Stimulated activated CD8-positive, alpha-beta memory T cell treated with anti-CD3 and anti-CD28 coated beads, Interleukin-4, amount 100 ng/mL, for 48 hours (primary cell): ENCODE measurements at regions not wholly inside any gene's neighbourhood (a gene's known extent, or its start where the extent isn't known, plus 50 kb on each side); places are given as distances from the start of the nearest gene placed in this dataset.

Source experiments
- DNase-seq: peaks from one replicate; pipeline ENCODE4 v3.0.0-alpha.2; 2020

- no peak for DNase-seq
Measured at GRCh38 chr1:96338622-96339021, 383.0 kb upstream of the PTBP2 start.

- no peak for DNase-seq
Measured at GRCh38 chr1:96340686-96341085, 380.9 kb upstream of the PTBP2 start.

- no peak for DNase-seq
Measured at GRCh38 chr1:96346719-96347118, 374.9 kb upstream of the PTBP2 start.

- DNase-seq: no peak
Measured at GRCh38 chr1:96349896-96350295, 371.7 kb upstream of the PTBP2 start.

- no peak for DNase-seq
Measured at GRCh38 chr1:96352733-96353132, 368.9 kb upstream of the PTBP2 start.

GRCh38 chr1:96355521-96355920 lies 366.1 kb upstream of the PTBP2 start:
- DNase-seq: no peak

GRCh38 chr1:96355961-96356360 lies 365.6 kb upstream of the PTBP2 start:
- no peak for DNase-seq

- no peak for DNase-seq
Measured at GRCh38 chr1:96357141-96357765, 364.3 kb upstream of the PTBP2 start.

GRCh38 chr1:96358057-96358456 lies 363.5 kb upstream of the PTBP2 start:
- no peak for DNase-seq

GRCh38 chr1:96360036-96360795 lies 361.4 kb upstream of the PTBP2 start:
- DNase-seq: no peak

- no peak for DNase-seq
Measured at GRCh38 chr1:96361271-96361856, 360.2 kb upstream of the PTBP2 start.

GRCh38 chr1:96361961-96362360 lies 359.6 kb upstream of the PTBP2 start:
- no peak for DNase-seq

- no peak for DNase-seq
Measured at GRCh38 chr1:96362623-96363022, 359.0 kb upstream of the PTBP2 start.

GRCh38 chr1:96363826-96364225 lies 357.8 kb upstream of the PTBP2 start:
- no peak for DNase-seq

GRCh38 chr1:96364576-96364975 lies 357.0 kb upstream of the PTBP2 start:
- DNase-seq: no peak

GRCh38 chr1:96365076-96365475 lies 356.5 kb upstream of the PTBP2 start:
- DNase-seq: no peak

- DNase-seq: no peak
Measured at GRCh38 chr1:96365596-96366390, 355.8 kb upstream of the PTBP2 start.

- DNase-seq: no peak
Measured at GRCh38 chr1:96366516-96366915, 355.1 kb upstream of the PTBP2 start.

- no peak for DNase-seq
Measured at GRCh38 chr1:96367791-96368190, 353.8 kb upstream of the PTBP2 start.

GRCh38 chr1:96370757-96371156 lies 350.8 kb upstream of the PTBP2 start:
- DNase-seq: no peak

GRCh38 chr1:96372881-96373280 lies 348.7 kb upstream of the PTBP2 start:
- DNase-seq: no peak

GRCh38 chr1:96374076-96374762 lies 347.4 kb upstream of the PTBP2 start:
- DNase-seq: no peak

- no peak for DNase-seq
Measured at GRCh38 chr1:96376846-96377245, 344.7 kb upstream of the PTBP2 start.
